GM12878 (cell line): ENCODE measurements at regions not wholly inside any gene's neighbourhood (a gene's known extent, or its start where the extent isn't known, plus 50 kb on each side); places are given as distances from the start of the nearest gene placed in this dataset.

Experiments used
- CTCF ChIP-seq, 3 experiments: IDR thresholded peaks in 2 of 3; conservative IDR thresholded peaks in 1 of 3; 2 replicates each; pipeline ENCODE4 v1.5.1; 2011; ENCODE audit warnings: low read depth in 3 of 3, low read length in 3 of 3, mild to moderate bottlenecking in 3 of 3, control low read depth in 2 of 3, moderate library complexity in 2 of 3, inconsistent platforms in 1 of 3, mixed read lengths in 1 of 3; ENCODE audit not compliant: control insufficient read depth in 2 of 3, insufficient read depth in 1 of 3; ENCODE audit errors: extremely low read depth in 1 of 3
- HCFC1 ChIP-seq: fragments of 150-350 bp; IDR thresholded peaks from 2 replicates; pipeline ENCODE4 v1.6.1; 2014; ENCODE audit warnings: low read length
- NKRF ChIP-seq: fragments of 450-650 bp; conservative IDR thresholded peaks from 2 replicates; pipeline ENCODE4 v1.6.1; 2017; ENCODE audit warnings: mild to moderate bottlenecking, moderate library complexity
- RAD21 ChIP-seq: IDR thresholded peaks from 2 replicates; pipeline ENCODE4 v1.6.1; 2011; ENCODE audit warnings: mild to moderate bottlenecking, low read depth, low read length, moderate library complexity; ENCODE audit not compliant: insufficient read depth
- REST ChIP-seq: IDR thresholded peaks from 2 replicates; pipeline ENCODE4 v1.6.1; 2012; ENCODE audit warnings: mild to moderate bottlenecking, low read depth, low read length
- SP1 ChIP-seq: IDR thresholded peaks from one replicate; pipeline ENCODE4 v1.6.1; 2011; ENCODE audit warnings: low read depth, low read length
- STAT3 ChIP-seq: IDR thresholded peaks from 2 replicates; pipeline ENCODE4 v1.6.1; 2011; ENCODE audit warnings: low read depth, low read length, improper control_type of control experiment
- SUZ12 ChIP-seq: fragments of 200-600 bp; sonication (generic); IDR thresholded peaks from one replicate; pipeline ENCODE4 v1.6.1; 2018; ENCODE audit warnings: antibody characterized with exemption, mild to moderate bottlenecking; ENCODE audit not compliant: unreplicated experiment
- ZSCAN29 ChIP-seq: fragments of 450-650 bp; IDR thresholded peaks from 2 replicates; pipeline ENCODE4 v1.6.1; 2017; ENCODE audit warnings: mild to moderate bottlenecking, moderate library complexity

GRCh38 chr22:27381552-27381951, 420.0 kb downstream of the MN1 start:
- TF ChIP-seq SP1 (no peak), CTCF (IDR thresholded peaks at IDR 0.05 in 2 of 3, conservative IDR thresholded peaks at IDR 0.05 in 1 of 3; ENCODE audit: control insufficient read depth in 2 of 3, extremely low read depth in 1 of 3, insufficient read depth in 1 of 3, low read depth in 3 of 3, low read length in 3 of 3) (no peak), STAT3 (no peak), SUZ12 (no peak), HCFC1 (no peak), REST (no peak), ZSCAN29 (no peak), RAD21 (no peak), NKRF (no peak)
